Tibial nerve (tissue), 4 donors: ENCODE measurements at regions not wholly inside any gene's neighbourhood (a gene's known extent, or its start where the extent isn't known, plus 50 kb on each side); places are given as distances from the start of the nearest gene placed in this dataset.

ENCODE experiments used
- DNase-seq, 2 donors: peaks; one replicate each; pipeline ENCODE4 v3.0.0-alpha.2; 2019; ENCODE audit warnings: low spot score in 2 of 2
- H3K27ac ChIP-seq, 4 donors: fragments of 200-600 bp; sonication (generic) in 3 of 4; one replicate each; pipeline ENCODE4 v1.5.1; 2017 to 2019; ENCODE audit warnings: mild to moderate bottlenecking in 1 of 4
- H3K27me3 ChIP-seq, 2 donors: fragments of 200-600 bp; sonication (generic) in 1 of 2; one replicate each; pipeline versions ENCODE4 v1.5.1 to v1.6.0; 2017 to 2019
- H3K36me3 ChIP-seq, 3 donors: fragments of 200-600 bp; sonication (generic); one replicate each; pipeline ENCODE4 v1.5.1; 2018 to 2019
- H3K4me1 ChIP-seq, 4 donors: fragments of 200-600 bp; sonication (generic) in 3 of 4; one replicate each; pipeline ENCODE4 v1.5.1; 2017 to 2019
- H3K4me3 ChIP-seq, 4 donors: fragments of 200-600 bp; sonication (generic) in 3 of 4; one replicate each; pipeline ENCODE4 v1.5.1; 2017 to 2019; ENCODE audit warnings: mild to moderate bottlenecking in 1 of 4, moderate library complexity in 1 of 4
- H3K9me3 ChIP-seq, 4 donors: fragments of 200-600 bp; sonication (generic) in 3 of 4; one replicate each; pipeline ENCODE4 v1.5.1; 2017 to 2019
- EP300 ChIP-seq, 2 donors: sonication (generic); formaldehyde crosslinking; IDR thresholded peaks; one replicate each; pipeline ENCODE4 v1.6.1; 2017; ENCODE audit warnings: antibody characterized with exemption in 2 of 2, mild to moderate bottlenecking in 1 of 2
- POLR2A ChIP-seq, 2 donors: fragments of 450-650 bp; IDR thresholded peaks; one replicate each; pipeline ENCODE4 v1.6.1; 2017; ENCODE audit warnings: antibody characterized with exemption in 2 of 2, mild to moderate bottlenecking in 2 of 2, moderate library complexity in 2 of 2
- WGBS, 2 donors: methylation state at CpG; one replicate each; pipeline ENCODE4 v1.1.5; 2018; 5-methylcytosine and 5-hydroxymethylcytosine counted together
- TF ChIP-seq, protein P1 (sequence below), 5 experiments: fragments of 200-600 bp in 3 of 5; fragments of 450-650 bp in 2 of 5; sonication (generic) in 3 of 5; IDR thresholded peaks; one replicate each; pipeline ENCODE4 v1.5.1; 2016 to 2019; ENCODE audit warnings: antibody characterized with exemption in 5 of 5, mild to moderate bottlenecking in 3 of 5, moderate library complexity in 2 of 5

- H3K27ac ChIP-seq, result no peak overlapping the region
- TF ChIP-seq, protein P1, sequence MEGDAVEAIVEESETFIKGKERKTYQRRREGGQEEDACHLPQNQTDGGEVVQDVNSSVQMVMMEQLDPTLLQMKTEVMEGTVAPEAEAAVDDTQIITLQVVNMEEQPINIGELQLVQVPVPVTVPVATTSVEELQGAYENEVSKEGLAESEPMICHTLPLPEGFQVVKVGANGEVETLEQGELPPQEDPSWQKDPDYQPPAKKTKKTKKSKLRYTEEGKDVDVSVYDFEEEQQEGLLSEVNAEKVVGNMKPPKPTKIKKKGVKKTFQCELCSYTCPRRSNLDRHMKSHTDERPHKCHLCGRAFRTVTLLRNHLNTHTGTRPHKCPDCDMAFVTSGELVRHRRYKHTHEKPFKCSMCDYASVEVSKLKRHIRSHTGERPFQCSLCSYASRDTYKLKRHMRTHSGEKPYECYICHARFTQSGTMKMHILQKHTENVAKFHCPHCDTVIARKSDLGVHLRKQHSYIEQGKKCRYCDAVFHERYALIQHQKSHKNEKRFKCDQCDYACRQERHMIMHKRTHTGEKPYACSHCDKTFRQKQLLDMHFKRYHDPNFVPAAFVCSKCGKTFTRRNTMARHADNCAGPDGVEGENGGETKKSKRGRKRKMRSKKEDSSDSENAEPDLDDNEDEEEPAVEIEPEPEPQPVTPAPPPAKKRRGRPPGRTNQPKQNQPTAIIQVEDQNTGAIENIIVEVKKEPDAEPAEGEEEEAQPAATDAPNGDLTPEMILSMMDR (IDR thresholded peaks at IDR 0.05), result no peak
- no peak for TF ChIP-seq POLR2A (IDR thresholded peaks at IDR 0.05)
- TF ChIP-seq EP300 (IDR thresholded peaks at IDR 0.05), result no peak
- no peak overlapping the region for H3K4me3 ChIP-seq
- H3K36me3 ChIP-seq, result no peaks in the 10 kb centered on the region
- DNase-seq, result no peak
- peaks cover 0 to 9% (median 0%) of the 10 kb centered on the region in 4 donors for H3K9me3 ChIP-seq
- WGBS, 2 donors, result 77 to 79% methylated on average over 3 of the region's 3 CpGs
- no peaks in the 10 kb centered on the region for H3K27me3 ChIP-seq
- no peaks in the 10 kb centered on the region for H3K4me1 ChIP-seq
These were observed 921.0 kb downstream of the ADGRL2 start for GRCh38 chr1:82721702-82722101.

GRCh38 chr1:82718719-82719419 is 918.1 kb downstream of the ADGRL2 start:
- no peak overlapping the region for H3K27ac ChIP-seq
- peaks cover 0 to 9% (median 0%) of the 10 kb centered on the region in 4 donors for H3K9me3 ChIP-seq
- no peak for TF ChIP-seq POLR2A (IDR thresholded peaks at IDR 0.05)
- no peak for TF ChIP-seq EP300 (IDR thresholded peaks at IDR 0.05)
- TF ChIP-seq, protein P1 (IDR thresholded peaks at IDR 0.05), result no peak
- 88% methylated on average over 1 of the region's 1 CpG for WGBS, 2 donors
- H3K4me1 ChIP-seq, result no peaks in the 10 kb centered on the region
- no peaks in the 10 kb centered on the region for H3K27me3 ChIP-seq
- no peak for DNase-seq
- H3K36me3 ChIP-seq, result no peaks in the 10 kb centered on the region
- H3K4me3 ChIP-seq, result no peak overlapping the region

DNA sequence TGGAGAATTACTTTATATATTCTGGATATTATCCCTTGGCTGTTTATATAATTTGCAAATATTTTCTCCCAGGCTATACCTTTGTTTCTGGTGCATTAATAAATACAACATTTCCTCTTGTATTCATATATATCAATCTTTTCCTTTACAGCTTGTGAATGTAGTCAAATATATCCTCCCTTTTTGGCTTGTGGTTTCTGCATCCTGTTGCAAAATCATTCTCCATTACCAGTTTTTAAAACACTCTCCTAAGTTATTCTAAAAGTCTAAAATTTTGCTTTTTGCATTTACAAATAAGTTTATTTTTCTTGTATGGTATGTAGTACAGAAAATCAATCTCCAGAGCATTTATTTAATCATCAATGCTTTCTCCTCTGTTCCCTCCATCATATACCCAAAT is 909.4 kb downstream of the ADGRL2 start:
- Histone ChIP-seq H3K4me1 (no peaks in the 10 kb centered on the region), H3K9me3 (peaks cover 0 to 7% (median 0%) of the 10 kb centered on the region in 4 donors), H3K27me3 (no peaks in the 10 kb centered on the region), H3K27ac (no peak overlapping the region), H3K4me3 (no peak overlapping the region), H3K36me3 (no peaks in the 10 kb centered on the region)
- no peak for DNase-seq
- TF ChIP-seq, protein P1 (IDR thresholded peaks at IDR 0.05), result no peak
- TF ChIP-seq POLR2A (IDR thresholded peaks at IDR 0.05), result no peak
- no peak for TF ChIP-seq EP300 (IDR thresholded peaks at IDR 0.05)

DNA sequence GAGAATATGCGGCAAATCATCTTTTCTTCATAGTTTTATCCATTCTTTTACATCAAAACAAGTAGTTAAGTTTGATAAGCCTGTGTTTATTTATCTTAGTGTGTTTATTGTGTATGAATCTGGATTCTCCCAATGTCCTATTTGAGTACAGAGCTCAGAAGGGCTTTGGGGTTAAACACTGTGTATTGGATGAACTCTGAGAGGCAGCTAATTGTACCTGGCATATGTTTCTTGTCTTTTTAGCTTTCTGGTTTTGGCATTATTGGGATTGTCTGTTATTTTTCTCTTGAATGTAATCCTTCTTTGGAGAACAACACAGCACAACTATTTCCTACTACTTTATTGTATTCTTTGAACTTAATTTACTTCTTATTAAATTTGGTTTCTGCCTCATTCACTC is 906.9 kb downstream of the ADGRL2 start:
- 96 to 97% methylated on average over 1 of the region's 1 CpG for WGBS, 2 donors
- no peak for DNase-seq
- no peaks in the 10 kb centered on the region for H3K36me3 ChIP-seq

GRCh38 chr1:82706741-82707140 is 906.0 kb downstream of the ADGRL2 start:
- DNase-seq, result no peak
- H3K27me3 ChIP-seq, result no peaks in the 10 kb centered on the region
- no peaks in the 10 kb centered on the region for H3K36me3 ChIP-seq
- H3K27ac ChIP-seq, result no peak overlapping the region
- no peak overlapping the region for H3K4me3 ChIP-seq
- H3K9me3 ChIP-seq, result no peaks in the 10 kb centered on the region
- H3K4me1 ChIP-seq, result no peaks in the 10 kb centered on the region
- 56 to 66% methylated on average over 2 of the region's 2 CpGs for WGBS, 2 donors
- TF ChIP-seq, protein P1 (IDR thresholded peaks at IDR 0.05), result no peak
- TF ChIP-seq EP300 (IDR thresholded peaks at IDR 0.05) (no peak), POLR2A (IDR thresholded peaks at IDR 0.05) (no peak)

More for the DNA sequence above, 906.9 kb downstream of the ADGRL2 start:
- Histone ChIP-seq H3K27me3 (no peaks in the 10 kb centered on the region), H3K4me1 (no peaks in the 10 kb centered on the region), H3K4me3 (no peak overlapping the region), H3K9me3 (no peaks in the 10 kb centered on the region), H3K27ac (no peak overlapping the region)
- TF ChIP-seq EP300 (IDR thresholded peaks at IDR 0.05), result no peak
